ENCODE measurements at regions not wholly inside any gene's neighbourhood (a gene's known extent, or its start where the extent isn't known, plus 50 kb on each side); places are given as distances from the start of the nearest gene placed in this dataset.
"Not testable (repeated sequence)": the region's sequence is repeated elsewhere in the genome, so short reads cannot be mapped to it uniquely, and the experiment has no call there.

- Histone ChIP-seq H3K36me3 (ENCODE audit: insufficient read depth, low read depth, low read length) (peaks cover 8% of the 10 kb centered on the region), H3K4me3 (ENCODE audit: low read length) (peak overlapping the region; percentile 36), H3K9me3 (ENCODE audit: insufficient read depth, low read depth, low read length) (no peaks in the 10 kb centered on the region), H3K9ac (ENCODE audit: low read depth, low read length) (peak overlapping the region; percentile 35), H3K27ac (ENCODE audit: low read length) (peak overlapping the region; percentile 20), H3K4me1 (ENCODE audit: insufficient read depth, low read length) (peaks cover 22% of the 10 kb centered on the region), H3K27me3 (ENCODE audit: insufficient read depth, low read length) (no peaks in the 10 kb centered on the region)
Observed at GRCh38 chr12:59329462-59329861, 266.4 kb upstream of the SLC16A7 start.

GRCh38 chr12:59328395-59329075, 267.3 kb upstream of the SLC16A7 start:
- H3K36me3 ChIP-seq (ENCODE audit: insufficient read depth, low read depth, low read length): peaks cover 12% of the 10 kb centered on the region
- peak overlapping the region; percentile 20 for H3K27ac ChIP-seq (ENCODE audit: low read length)
- peak overlapping the region; percentile 98 for H3K9ac ChIP-seq (ENCODE audit: low read depth, low read length)
- peak overlapping the region; percentile 84 for H3K4me3 ChIP-seq (ENCODE audit: low read length)
- peaks cover 22% of the 10 kb centered on the region for H3K4me1 ChIP-seq (ENCODE audit: insufficient read depth, low read length)
- H3K27me3 ChIP-seq (ENCODE audit: insufficient read depth, low read length); H3K9me3 ChIP-seq (ENCODE audit: insufficient read depth, low read depth, low read length): not testable (repeated sequence)

GRCh38 chr12:59326457-59326856, 269.4 kb upstream of the SLC16A7 start:
- peaks cover 29% of the 10 kb centered on the region for H3K36me3 ChIP-seq (ENCODE audit: insufficient read depth, low read depth, low read length)
- peak overlapping the region; percentile 84 for H3K4me3 ChIP-seq (ENCODE audit: low read length)
- peak overlapping the region; percentile 81 for H3K9ac ChIP-seq (ENCODE audit: low read depth, low read length)
- H3K27ac ChIP-seq (ENCODE audit: low read length); H3K27me3 ChIP-seq (ENCODE audit: insufficient read depth, low read length); H3K9me3 ChIP-seq (ENCODE audit: insufficient read depth, low read depth, low read length): not testable (repeated sequence)
- peaks cover 31% of the 10 kb centered on the region for H3K4me1 ChIP-seq (ENCODE audit: insufficient read depth, low read length)

- H3K36me3 ChIP-seq (ENCODE audit: insufficient read depth, low read depth, low read length): peaks cover 52% of the 10 kb centered on the region
- H3K27me3 ChIP-seq (ENCODE audit: insufficient read depth, low read length): no peaks in the 10 kb centered on the region
- no peak overlapping the region for H3K27ac ChIP-seq (ENCODE audit: low read length)
- peak overlapping the region; percentile 16; the same call in 1 of the 2 replicates for H3K4me3 ChIP-seq (ENCODE audit: low read length)
- H3K9me3 ChIP-seq (ENCODE audit: insufficient read depth, low read depth, low read length): no peaks in the 10 kb centered on the region
- peak overlapping the region; percentile 0; the same call in 1 of the 2 replicates for H3K9ac ChIP-seq (ENCODE audit: low read depth, low read length)
- peaks cover 9% of the 10 kb centered on the region for H3K4me1 ChIP-seq (ENCODE audit: insufficient read depth, low read length)
Observed at GRCh38 chr12:59322473-59322872, 273.4 kb upstream of the SLC16A7 start.

GRCh38 chr12:59321278-59321677, 274.6 kb upstream of the SLC16A7 start:
- no peak overlapping the region for H3K27ac ChIP-seq (ENCODE audit: low read length)
- H3K4me3 ChIP-seq (ENCODE audit: low read length): no peak overlapping the region
- H3K27me3 ChIP-seq (ENCODE audit: insufficient read depth, low read length): no peaks in the 10 kb centered on the region
- H3K4me1 ChIP-seq (ENCODE audit: insufficient read depth, low read length): peaks cover 9% of the 10 kb centered on the region
- no peaks in the 10 kb centered on the region for H3K9me3 ChIP-seq (ENCODE audit: insufficient read depth, low read depth, low read length)
- peaks cover 52% of the 10 kb centered on the region for H3K36me3 ChIP-seq (ENCODE audit: insufficient read depth, low read depth, low read length)
- no peak overlapping the region for H3K9ac ChIP-seq (ENCODE audit: low read depth, low read length)

- Histone ChIP-seq H3K27ac (ENCODE audit: low read length) (no peak overlapping the region), H3K27me3 (ENCODE audit: insufficient read depth, low read length) (no peaks in the 10 kb centered on the region), H3K4me3 (ENCODE audit: low read length) (no peak overlapping the region), H3K36me3 (ENCODE audit: insufficient read depth, low read depth, low read length) (peaks cover 49% of the 10 kb centered on the region), H3K9ac (ENCODE audit: low read depth, low read length) (no peak overlapping the region), H3K4me1 (ENCODE audit: insufficient read depth, low read length) (peaks cover 9% of the 10 kb centered on the region), H3K9me3 (ENCODE audit: insufficient read depth, low read depth, low read length) (no peaks in the 10 kb centered on the region)
Observed at GRCh38 chr12:59320112-59320511, 275.7 kb upstream of the SLC16A7 start.

GRCh38 chr12:59318940-59319339, 276.9 kb upstream of the SLC16A7 start:
- Histone ChIP-seq H3K27ac (ENCODE audit: low read length) (no peak overlapping the region), H3K9me3 (ENCODE audit: insufficient read depth, low read depth, low read length) (no peaks in the 10 kb centered on the region)

GRCh38 chr12:59317598-59317997, 278.2 kb upstream of the SLC16A7 start:
- H3K27me3 ChIP-seq (ENCODE audit: insufficient read depth, low read length): no peaks in the 10 kb centered on the region
- no peaks in the 10 kb centered on the region for H3K9me3 ChIP-seq (ENCODE audit: insufficient read depth, low read depth, low read length)
- H3K9ac ChIP-seq (ENCODE audit: low read depth, low read length): no peak overlapping the region
- peaks cover 35% of the 10 kb centered on the region for H3K36me3 ChIP-seq (ENCODE audit: insufficient read depth, low read depth, low read length)
- no peak overlapping the region for H3K4me3 ChIP-seq (ENCODE audit: low read length)
- peaks cover 5% of the 10 kb centered on the region for H3K4me1 ChIP-seq (ENCODE audit: insufficient read depth, low read length)
- no peak overlapping the region for H3K27ac ChIP-seq (ENCODE audit: low read length)

More at GRCh38 chr12:59318940-59319339, 276.9 kb upstream of the SLC16A7 start:
- peaks cover 9% of the 10 kb centered on the region for H3K4me1 ChIP-seq (ENCODE audit: insufficient read depth, low read length)
- peaks cover 41% of the 10 kb centered on the region for H3K36me3 ChIP-seq (ENCODE audit: insufficient read depth, low read depth, low read length)
- H3K27me3 ChIP-seq (ENCODE audit: insufficient read depth, low read length): no peaks in the 10 kb centered on the region
- H3K9ac ChIP-seq (ENCODE audit: low read depth, low read length): no peak overlapping the region
- H3K4me3 ChIP-seq (ENCODE audit: low read length): no peak overlapping the region

- Histone ChIP-seq H3K9ac (ENCODE audit: low read depth, low read length) (no peak overlapping the region), H3K9me3 (ENCODE audit: insufficient read depth, low read depth, low read length) (no peaks in the 10 kb centered on the region), H3K27ac (ENCODE audit: low read length) (no peak overlapping the region), H3K27me3 (ENCODE audit: insufficient read depth, low read length) (no peaks in the 10 kb centered on the region), H3K36me3 (ENCODE audit: insufficient read depth, low read depth, low read length) (peaks cover 28% of the 10 kb centered on the region), H3K4me3 (ENCODE audit: low read length) (no peak overlapping the region), H3K4me1 (ENCODE audit: insufficient read depth, low read length) (no peaks in the 10 kb centered on the region; the same call in 1 of the 2 replicates)
Observed at GRCh38 chr12:59316938-59317337, 278.9 kb upstream of the SLC16A7 start.

- H3K4me1 ChIP-seq (ENCODE audit: insufficient read depth, low read length); H3K27me3 ChIP-seq (ENCODE audit: insufficient read depth, low read length); H3K9me3 ChIP-seq (ENCODE audit: insufficient read depth, low read depth, low read length); H3K9ac ChIP-seq (ENCODE audit: low read depth, low read length); H3K4me3 ChIP-seq (ENCODE audit: low read length); H3K27ac ChIP-seq (ENCODE audit: low read length): not testable (repeated sequence)
- peaks cover 23% of the 10 kb centered on the region for H3K36me3 ChIP-seq (ENCODE audit: insufficient read depth, low read depth, low read length)
Observed at GRCh38 chr12:59316354-59316753, 279.5 kb upstream of the SLC16A7 start.

GRCh38 chr12:59314209-59314608, 281.6 kb upstream of the SLC16A7 start:
- Histone ChIP-seq H3K27ac (ENCODE audit: low read length) (no peak overlapping the region), H3K36me3 (ENCODE audit: insufficient read depth, low read depth, low read length) (0 out of 2 replicates have a peak, but pooled peaks cover 4% of the 10 kb centered on the region), H3K27me3 (ENCODE audit: insufficient read depth, low read length) (no peaks in the 10 kb centered on the region), H3K4me3 (ENCODE audit: low read length) (no peak overlapping the region), H3K9me3 (ENCODE audit: insufficient read depth, low read depth, low read length) (peaks cover 5% of the 10 kb centered on the region; the same call in 1 of the 2 replicates), H3K9ac (ENCODE audit: low read depth, low read length) (no peak overlapping the region), H3K4me1 (ENCODE audit: insufficient read depth, low read length) (no peaks in the 10 kb centered on the region; the same call in 1 of the 2 replicates)

- no peaks in the 10 kb centered on the region for H3K4me1 ChIP-seq (ENCODE audit: insufficient read depth, low read length)
- H3K9me3 ChIP-seq (ENCODE audit: insufficient read depth, low read depth, low read length): no peaks in the 10 kb centered on the region
- no peak overlapping the region for H3K9ac ChIP-seq (ENCODE audit: low read depth, low read length)
- H3K4me3 ChIP-seq (ENCODE audit: low read length): no peak overlapping the region
- no peaks in the 10 kb centered on the region for H3K36me3 ChIP-seq (ENCODE audit: insufficient read depth, low read depth, low read length)
- H3K27ac ChIP-seq (ENCODE audit: low read length): no peak overlapping the region
- no peaks in the 10 kb centered on the region for H3K27me3 ChIP-seq (ENCODE audit: insufficient read depth, low read length)
Observed at GRCh38 chr12:59304077-59304721, 291.6 kb upstream of the SLC16A7 start.

Data from iPS-20b (cell line).